ENCODE measurements at regions not wholly inside any gene's neighbourhood (a gene's known extent, or its start where the extent isn't known, plus 50 kb on each side); places are given as distances from the start of the nearest gene placed in this dataset.

DNA sequence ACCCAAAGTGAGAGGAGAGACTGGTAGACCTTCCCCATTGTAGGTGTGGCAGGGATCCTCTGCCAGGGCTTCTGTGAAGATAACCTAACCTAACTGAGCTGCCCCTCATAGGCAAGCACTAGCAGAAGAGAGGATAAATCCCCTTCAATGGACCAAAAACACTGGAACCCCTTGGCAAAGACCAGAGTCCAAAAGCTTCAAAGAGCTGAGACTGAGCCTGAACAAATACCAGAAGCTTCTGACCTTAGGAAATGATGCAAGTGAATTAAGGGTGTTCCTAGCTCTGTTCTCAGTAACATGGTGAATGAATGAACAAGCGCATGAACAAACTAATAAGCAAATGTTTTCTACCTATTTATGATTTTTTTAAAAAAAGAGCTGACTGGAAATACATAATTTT is 123.2 kb downstream of the RRAGC start:
- H3K27me3 Mint-ChIP-seq (ENCODE audit: low read depth), result peaks cover 2% of the 10 kb centered on the region; the same call in 1 of the 2 replicates
- POLR2A ChIA-PET, result interaction anchor here (0.5 kb wide), 1 partner anchor 221 kb away, joined by 4 read pairs; no protein-coding TSS in a partner anchor

GRCh38 chr1:38735651-38736161 is 123.9 kb downstream of the RRAGC start:
- H3K36me3 Mint-ChIP-seq, result no peaks in the 10 kb centered on the region
- H3K4me3 Mint-ChIP-seq, result no peak overlapping the region
- DNase-seq (ENCODE audit: low spot score), result no peak
- POLR2A ChIA-PET, result interaction anchor here (0.5 kb wide), 1 partner anchor 221 kb away, joined by 4 read pairs; no protein-coding TSS in a partner anchor
- ATAC-seq, result no peak
- peaks cover 28% of the 10 kb centered on the region for H3K4me1 Mint-ChIP-seq
- peaks cover 6% of the 10 kb centered on the region for H3K27me3 Mint-ChIP-seq (ENCODE audit: low read depth)
- no peaks in the 10 kb centered on the region for H3K9me3 Mint-ChIP-seq
- TF ChIP-seq, protein P1, sequence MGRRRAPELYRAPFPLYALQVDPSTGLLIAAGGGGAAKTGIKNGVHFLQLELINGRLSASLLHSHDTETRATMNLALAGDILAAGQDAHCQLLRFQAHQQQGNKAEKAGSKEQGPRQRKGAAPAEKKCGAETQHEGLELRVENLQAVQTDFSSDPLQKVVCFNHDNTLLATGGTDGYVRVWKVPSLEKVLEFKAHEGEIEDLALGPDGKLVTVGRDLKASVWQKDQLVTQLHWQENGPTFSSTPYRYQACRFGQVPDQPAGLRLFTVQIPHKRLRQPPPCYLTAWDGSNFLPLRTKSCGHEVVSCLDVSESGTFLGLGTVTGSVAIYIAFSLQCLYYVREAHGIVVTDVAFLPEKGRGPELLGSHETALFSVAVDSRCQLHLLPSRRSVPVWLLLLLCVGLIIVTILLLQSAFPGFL (CRISPR knock-in tag; IDR thresholded peaks at IDR 0.05; ENCODE audit: borderline replicate concordance), result no peak
- no peak for TF ChIP-seq IRF2 (CRISPR knock-in tag; IDR thresholded peaks at IDR 0.05; ENCODE audit: borderline replicate concordance, low read depth)
- CTCF ChIA-PET, result interaction anchor here (1.1 kb wide), 1 partner anchor 100 kb away, joined by 4 read pairs; no protein-coding TSS in a partner anchor
- no peak overlapping the region for H3K27ac Mint-ChIP-seq

More for the DNA sequence above, 123.2 kb downstream of the RRAGC start:
- ATAC-seq (no peak), DNase-seq (ENCODE audit: low spot score) (no peak)
- TF ChIP-seq, protein P2, sequence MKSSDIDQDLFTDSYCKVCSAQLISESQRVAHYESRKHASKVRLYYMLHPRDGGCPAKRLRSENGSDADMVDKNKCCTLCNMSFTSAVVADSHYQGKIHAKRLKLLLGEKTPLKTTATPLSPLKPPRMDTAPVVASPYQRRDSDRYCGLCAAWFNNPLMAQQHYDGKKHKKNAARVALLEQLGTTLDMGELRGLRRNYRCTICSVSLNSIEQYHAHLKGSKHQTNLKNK (CRISPR knock-in tag; IDR thresholded peaks at IDR 0.05), result no peak
- TF ChIP-seq, protein P3, sequence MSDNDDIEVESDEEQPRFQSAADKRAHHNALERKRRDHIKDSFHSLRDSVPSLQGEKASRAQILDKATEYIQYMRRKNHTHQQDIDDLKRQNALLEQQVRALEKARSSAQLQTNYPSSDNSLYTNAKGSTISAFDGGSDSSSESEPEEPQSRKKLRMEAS (CRISPR knock-in tag; IDR thresholded peaks at IDR 0.05), result no peak
- TF ChIP-seq ZBTB43 (CRISPR knock-in tag; IDR thresholded peaks at IDR 0.05) (no peak), ELF4 (CRISPR knock-in tag; IDR thresholded peaks at IDR 0.05; ENCODE audit: low read depth) (no peak), ZNF121 (CRISPR knock-in tag; IDR thresholded peaks at IDR 0.05) (no peak), CBFB (CRISPR knock-in tag; IDR thresholded peaks at IDR 0.05; ENCODE audit: low read depth) (no peak), CREB1 (CRISPR knock-in tag; IDR thresholded peaks at IDR 0.05) (no peak), TP53 (CRISPR knock-in tag; IDR thresholded peaks at IDR 0.05) (no peak), NR1H2 (CRISPR knock-in tag; IDR thresholded peaks at IDR 0.05) (no peak)
- CTCF ChIA-PET, result no interaction called here
- peaks cover 30% of the 10 kb centered on the region for H3K4me1 Mint-ChIP-seq
- H3K4me3 Mint-ChIP-seq, result no peak overlapping the region
- no peaks in the 10 kb centered on the region for H3K9me3 Mint-ChIP-seq
- H3K27ac Mint-ChIP-seq, result no peak overlapping the region
- no peaks in the 10 kb centered on the region for H3K36me3 Mint-ChIP-seq

GRCh38 chr1:38733761-38734160 is 125.8 kb downstream of the RRAGC start:
- ChIA-PET CTCF (no interaction called here), POLR2A (no interaction called here)
- no peaks in the 10 kb centered on the region for H3K36me3 Mint-ChIP-seq
- H3K9me3 Mint-ChIP-seq, result no peaks in the 10 kb centered on the region
- no peak for TF ChIP-seq ZNF671 (CRISPR knock-in tag; IDR thresholded peaks at IDR 0.05)
- TF ChIP-seq ESRRA (CRISPR knock-in tag; IDR thresholded peaks at IDR 0.05; ENCODE audit: borderline replicate concordance), result no peak
- no peak for TF ChIP-seq FOXK1 (CRISPR knock-in tag; IDR thresholded peaks at IDR 0.05)
- TF ChIP-seq, protein P4, sequence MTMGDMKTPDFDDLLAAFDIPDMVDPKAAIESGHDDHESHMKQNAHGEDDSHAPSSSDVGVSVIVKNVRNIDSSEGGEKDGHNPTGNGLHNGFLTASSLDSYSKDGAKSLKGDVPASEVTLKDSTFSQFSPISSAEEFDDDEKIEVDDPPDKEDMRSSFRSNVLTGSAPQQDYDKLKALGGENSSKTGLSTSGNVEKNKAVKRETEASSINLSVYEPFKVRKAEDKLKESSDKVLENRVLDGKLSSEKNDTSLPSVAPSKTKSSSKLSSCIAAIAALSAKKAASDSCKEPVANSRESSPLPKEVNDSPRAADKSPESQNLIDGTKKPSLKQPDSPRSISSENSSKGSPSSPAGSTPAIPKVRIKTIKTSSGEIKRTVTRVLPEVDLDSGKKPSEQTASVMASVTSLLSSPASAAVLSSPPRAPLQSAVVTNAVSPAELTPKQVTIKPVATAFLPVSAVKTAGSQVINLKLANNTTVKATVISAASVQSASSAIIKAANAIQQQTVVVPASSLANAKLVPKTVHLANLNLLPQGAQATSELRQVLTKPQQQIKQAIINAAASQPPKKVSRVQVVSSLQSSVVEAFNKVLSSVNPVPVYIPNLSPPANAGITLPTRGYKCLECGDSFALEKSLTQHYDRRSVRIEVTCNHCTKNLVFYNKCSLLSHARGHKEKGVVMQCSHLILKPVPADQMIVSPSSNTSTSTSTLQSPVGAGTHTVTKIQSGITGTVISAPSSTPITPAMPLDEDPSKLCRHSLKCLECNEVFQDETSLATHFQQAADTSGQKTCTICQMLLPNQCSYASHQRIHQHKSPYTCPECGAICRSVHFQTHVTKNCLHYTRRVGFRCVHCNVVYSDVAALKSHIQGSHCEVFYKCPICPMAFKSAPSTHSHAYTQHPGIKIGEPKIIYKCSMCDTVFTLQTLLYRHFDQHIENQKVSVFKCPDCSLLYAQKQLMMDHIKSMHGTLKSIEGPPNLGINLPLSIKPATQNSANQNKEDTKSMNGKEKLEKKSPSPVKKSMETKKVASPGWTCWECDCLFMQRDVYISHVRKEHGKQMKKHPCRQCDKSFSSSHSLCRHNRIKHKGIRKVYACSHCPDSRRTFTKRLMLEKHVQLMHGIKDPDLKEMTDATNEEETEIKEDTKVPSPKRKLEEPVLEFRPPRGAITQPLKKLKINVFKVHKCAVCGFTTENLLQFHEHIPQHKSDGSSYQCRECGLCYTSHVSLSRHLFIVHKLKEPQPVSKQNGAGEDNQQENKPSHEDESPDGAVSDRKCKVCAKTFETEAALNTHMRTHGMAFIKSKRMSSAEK (CRISPR knock-in tag; IDR thresholded peaks at IDR 0.05; ENCODE audit: borderline replicate concordance), result no peak
- no peak for TF ChIP-seq ZNF138 (CRISPR knock-in tag; conservative IDR thresholded peaks at IDR 0.05)
- no peak for TF ChIP-seq SOX15 (CRISPR knock-in tag; IDR thresholded peaks at IDR 0.05)
- TF ChIP-seq TCF7 (CRISPR knock-in tag; IDR thresholded peaks at IDR 0.05; ENCODE audit: low read depth), result no peak
- no peak for TF ChIP-seq ZNF232 (CRISPR knock-in tag; IDR thresholded peaks at IDR 0.05)
- TF ChIP-seq, protein P2 (CRISPR knock-in tag; IDR thresholded peaks at IDR 0.05), result no peak
- TF ChIP-seq SMAD3 (CRISPR knock-in tag; IDR thresholded peaks at IDR 0.05; ENCODE audit: borderline replicate concordance), result no peak
- TF ChIP-seq CREM (CRISPR knock-in tag; IDR thresholded peaks at IDR 0.05), result no peak
- TF ChIP-seq RELA (CRISPR knock-in tag; IDR thresholded peaks at IDR 0.05; ENCODE audit: borderline replicate concordance), result no peak
- TF ChIP-seq ATF1 (CRISPR knock-in tag; IDR thresholded peaks at IDR 0.05), result no peak
- TF ChIP-seq ZNF423 (CRISPR knock-in tag; IDR thresholded peaks at IDR 0.05), result no peak
- no peak for TF ChIP-seq TEAD1 (CRISPR knock-in tag; IDR thresholded peaks at IDR 0.05)
- TF ChIP-seq NFATC4 (CRISPR knock-in tag; IDR thresholded peaks at IDR 0.05), result no peak
- TF ChIP-seq NR1H2 (CRISPR knock-in tag; IDR thresholded peaks at IDR 0.05), result no peak
- no peak overlapping the region for H3K27ac Mint-ChIP-seq
- no peak for DNase-seq (ENCODE audit: low spot score)
- no peak overlapping the region for H3K4me3 Mint-ChIP-seq
- no peak for ATAC-seq
- H3K4me1 Mint-ChIP-seq, result peaks cover 39% of the 10 kb centered on the region
- peaks cover 20% of the 10 kb centered on the region for H3K27me3 Mint-ChIP-seq (ENCODE audit: low read depth)

Measured in WTC11 (cell line).